Pulmonary artery endothelial cell (primary cell): ENCODE measurements at regions not wholly inside any gene's neighbourhood (a gene's known extent, or its start where the extent isn't known, plus 50 kb on each side); places are given as distances from the start of the nearest gene placed in this dataset.

Experiments
- DNase-seq: peaks from one replicate; pipeline ENCODE4 v3.0.0-alpha.2; 2011; ENCODE audit warnings: low read depth, low spot score

GRCh38 chr12:91924827-91925226 is 220.8 kb downstream of the BTG1 start:
- no peak for DNase-seq

DNA sequence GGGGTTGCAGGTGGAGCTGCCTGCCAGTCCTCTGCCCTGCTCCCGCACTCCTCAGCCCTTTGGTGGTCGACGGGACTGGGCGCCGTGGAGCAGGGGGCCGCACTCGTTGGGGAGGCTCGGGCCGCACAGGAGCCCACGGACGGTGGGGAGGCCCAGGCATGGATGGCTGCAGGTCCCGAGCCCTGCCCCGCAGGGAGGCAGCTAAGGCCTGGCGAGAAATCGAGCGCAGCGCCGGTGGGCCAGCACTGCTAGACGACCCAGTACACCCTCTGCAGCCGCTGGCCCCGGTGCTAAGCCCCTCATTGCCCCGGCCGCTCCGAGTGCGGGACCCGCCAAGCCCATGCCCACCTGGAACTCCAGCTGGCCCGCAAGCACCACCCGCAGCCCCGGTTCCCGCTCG is 221.8 kb downstream of the BTG1 start:
- DNase-seq = no peak

GRCh38 chr12:91922674-91923073 is 223.0 kb downstream of the BTG1 start:
- no peak for DNase-seq

GRCh38 chr12:91922139-91922538 is 223.5 kb downstream of the BTG1 start:
- DNase-seq = no peak

GRCh38 chr12:91921555-91921954 is 224.1 kb downstream of the BTG1 start:
- no peak for DNase-seq

DNA sequence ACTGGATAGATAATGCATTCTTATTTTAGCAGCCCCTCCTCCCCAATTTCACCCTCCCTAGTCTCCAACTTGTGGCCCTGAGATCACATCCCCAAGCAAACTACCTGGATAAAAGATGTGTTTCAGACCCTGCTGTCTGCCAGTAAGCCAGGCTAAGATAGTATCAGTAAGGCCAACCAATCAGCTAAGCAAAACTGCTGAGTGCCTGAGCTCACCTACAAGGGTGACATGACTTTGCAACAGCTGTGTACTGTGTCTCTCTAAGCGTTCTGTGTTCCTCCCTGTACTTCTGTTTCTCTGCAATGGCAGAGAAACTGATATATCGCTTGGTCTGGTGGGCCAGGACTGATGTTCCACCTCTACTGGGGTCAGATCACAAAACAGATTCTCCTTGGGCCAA is 224.9 kb downstream of the BTG1 start:
- DNase-seq = no peak

GRCh38 chr12:91920276-91920675 is 225.4 kb downstream of the BTG1 start:
- no peak for DNase-seq

DNA sequence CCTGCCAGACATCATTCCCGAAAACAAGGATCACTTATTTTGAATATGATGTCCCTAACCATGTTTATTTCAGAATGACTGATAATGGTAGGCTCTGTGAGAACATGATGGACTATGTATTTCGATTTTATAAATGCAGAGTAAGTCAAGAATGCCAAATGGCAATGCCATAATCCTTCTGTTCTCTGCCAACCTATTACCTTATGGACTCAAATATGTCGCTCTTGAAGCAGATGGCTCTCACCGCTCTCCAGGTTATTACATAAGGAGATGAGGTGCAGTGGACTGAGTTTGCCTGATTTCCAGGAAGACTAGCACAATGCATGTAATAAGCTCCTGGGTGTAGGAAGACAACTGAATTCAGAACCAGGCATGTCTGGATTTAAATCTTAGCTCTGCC is 227.2 kb downstream of the BTG1 start:
- no peak for DNase-seq

GRCh38 chr12:91914701-91915100 is 230.9 kb downstream of the BTG1 start:
- no peak for DNase-seq

DNA sequence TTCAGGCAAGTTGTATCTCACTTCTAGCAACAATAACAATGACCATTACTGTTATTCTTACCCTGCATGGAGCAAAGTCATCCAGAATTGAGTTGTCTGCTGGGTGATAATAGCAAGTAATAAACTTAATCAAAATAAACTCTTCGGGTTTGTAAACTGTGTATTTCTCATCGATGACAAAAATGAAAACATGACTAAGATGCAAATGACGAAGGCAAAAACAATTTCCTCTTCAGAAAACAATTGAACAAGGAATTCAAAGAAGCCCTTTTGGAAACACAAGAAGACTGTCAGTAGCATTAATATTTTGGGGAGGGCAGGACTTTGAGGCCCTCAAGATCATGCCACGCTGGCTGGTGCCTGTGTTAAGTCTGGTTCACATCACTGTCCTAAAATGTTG is 232.0 kb downstream of the BTG1 start:
- no peak for DNase-seq

DNA sequence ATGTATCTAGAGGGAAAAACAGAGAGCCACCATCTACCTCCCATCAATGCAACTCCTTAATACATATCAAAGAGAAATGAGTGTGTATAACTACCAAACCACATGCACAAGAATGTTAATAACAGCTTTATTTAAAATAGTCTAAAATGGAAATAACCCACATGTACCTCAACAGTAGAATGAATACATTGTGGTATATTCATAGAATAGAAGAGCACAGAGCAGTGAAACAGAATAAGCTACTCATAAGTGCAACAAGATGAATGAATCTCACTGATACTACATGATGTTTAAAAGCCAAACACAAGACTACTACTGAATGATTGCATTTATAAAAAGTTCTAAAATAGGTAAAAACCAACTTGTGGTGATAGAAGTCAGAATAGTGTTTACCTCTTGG is 232.5 kb downstream of the BTG1 start:
- no peak for DNase-seq

- no peak for DNase-seq
Observed at GRCh38 chr12:91912178-91912577, 233.5 kb downstream of the BTG1 start.

GRCh38 chr12:91910871-91911388 is 234.7 kb downstream of the BTG1 start:
- no peak for DNase-seq

GRCh38 chr12:91902860-91903683 is 242.6 kb downstream of the BTG1 start:
- DNase-seq = no peak

- DNase-seq = no peak
Observed at GRCh38 chr12:91901381-91902074, 244.1 kb downstream of the BTG1 start.

- DNase-seq = no peak
Observed at GRCh38 chr12:91900971-91901370, 244.7 kb downstream of the BTG1 start.

- DNase-seq = no peak
Observed at GRCh38 chr12:91899056-91899455, 246.6 kb downstream of the BTG1 start.

- no peak for DNase-seq
Observed at GRCh38 chr12:91897025-91897515, 248.6 kb downstream of the BTG1 start.

- no peak for DNase-seq
Observed at GRCh38 chr12:91896286-91897024, 249.2 kb downstream of the BTG1 start.

- no peak for DNase-seq
Observed at GRCh38 chr12:91894911-91895310, 250.7 kb downstream of the BTG1 start.

GRCh38 chr12:91893476-91893875 is 252.2 kb downstream of the BTG1 start:
- no peak for DNase-seq
